ENCODE measurements at regions not wholly inside any gene's neighbourhood (a gene's known extent, or its start where the extent isn't known, plus 50 kb on each side); places are given as distances from the start of the nearest gene placed in this dataset.

GRCh38 chr2:104361414-104361813 lies 492.5 kb upstream of the POU3F3 start:
- TF ChIP-seq CTCF (IDR thresholded peaks at IDR 0.05 in 2 of 3, conservative IDR thresholded peaks at IDR 0.05 in 1 of 3; ENCODE audit: borderline replicate concordance in 1 of 3, insufficient read depth in 1 of 3, low read depth in 2 of 3, low read length in 2 of 3) (no peak), CEBPB (IDR thresholded peaks at IDR 0.05; ENCODE audit: low read depth) (no peak), MAX (IDR thresholded peaks at IDR 0.05) (no peak), SP1 (IDR thresholded peaks at IDR 0.05; ENCODE audit: low read depth) (no peak), YY1 (IDR thresholded peaks at IDR 0.05; ENCODE audit: extremely low read depth, insufficient replicate concordance, low read depth, low read length) (no peak)
